ENCODE measurements at regions not wholly inside any gene's neighbourhood (a gene's known extent, or its start where the extent isn't known, plus 50 kb on each side); places are given as distances from the start of the nearest gene placed in this dataset.

GRCh38 chr10:90588222-90588621 lies 269.6 kb downstream of the HTR7 start:
- no peak for DNase-seq (ENCODE audit: low read depth in 2 of 2)

GRCh38 chr10:90589825-90590224 lies 268.0 kb downstream of the HTR7 start:
- no peak for DNase-seq (ENCODE audit: low read depth in 2 of 2)

GRCh38 chr10:90591629-90592028 lies 266.2 kb downstream of the HTR7 start:
- no peak for DNase-seq (ENCODE audit: low read depth in 2 of 2)

- no peak for DNase-seq (ENCODE audit: low read depth in 2 of 2)
Observed at GRCh38 chr10:90592638-90593302, 265.1 kb downstream of the HTR7 start.

DNA sequence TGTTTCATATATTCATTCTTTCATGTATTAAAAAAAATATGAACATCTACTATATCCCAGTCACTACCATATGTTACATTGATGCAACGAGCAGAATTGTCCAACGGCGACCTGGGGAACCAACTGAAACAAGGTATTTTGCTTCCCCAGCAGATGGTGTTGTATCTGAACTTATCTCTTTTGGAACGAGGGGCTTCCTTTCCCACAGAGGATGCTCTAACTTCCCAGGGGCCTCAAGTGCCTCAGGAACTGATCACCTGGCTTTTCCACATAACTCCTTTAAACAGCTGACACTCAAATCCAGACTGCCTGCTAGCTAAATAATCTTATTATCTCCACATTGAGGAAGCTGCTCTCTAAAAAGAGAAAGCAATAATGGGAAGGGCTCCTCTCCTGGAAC lies 259.3 kb downstream of the HTR7 start:
- no peak for DNase-seq (ENCODE audit: low read depth in 2 of 2)

DNA sequence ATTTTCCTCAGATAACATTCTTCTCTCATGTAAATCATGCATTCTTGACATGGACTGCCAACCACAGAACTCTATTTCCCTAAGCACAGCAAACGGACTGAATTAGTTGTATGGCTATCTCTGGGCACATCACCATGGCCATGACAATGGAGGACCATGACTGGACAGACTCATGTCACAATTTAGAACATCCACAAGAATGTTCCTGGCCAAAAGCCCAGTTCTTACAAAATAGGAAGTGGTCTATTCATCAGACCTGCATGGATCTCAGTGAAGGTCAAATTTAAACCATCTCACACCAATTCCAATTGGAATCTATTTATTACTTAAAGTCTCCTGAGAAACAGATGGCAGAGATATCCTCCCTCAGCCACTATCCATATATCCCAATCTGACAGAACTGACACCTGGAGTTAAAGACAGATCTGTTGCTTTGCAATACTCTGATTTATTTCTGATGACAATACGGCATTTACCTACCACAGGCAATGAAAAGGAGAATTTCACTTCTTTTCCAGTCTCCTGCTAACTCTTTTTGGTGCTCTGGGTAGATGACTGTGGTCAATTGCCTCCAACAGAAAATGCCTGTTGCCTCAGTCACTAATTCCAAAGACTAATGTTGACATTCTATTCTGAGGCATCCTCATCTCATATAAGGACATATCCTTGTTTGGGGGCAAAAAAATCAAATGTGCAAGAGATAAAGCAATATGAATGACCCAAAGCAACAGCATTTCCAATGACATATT lies 254.8 kb downstream of the HTR7 start:
- no peak for DNase-seq (ENCODE audit: low read depth in 2 of 2)

DNA sequence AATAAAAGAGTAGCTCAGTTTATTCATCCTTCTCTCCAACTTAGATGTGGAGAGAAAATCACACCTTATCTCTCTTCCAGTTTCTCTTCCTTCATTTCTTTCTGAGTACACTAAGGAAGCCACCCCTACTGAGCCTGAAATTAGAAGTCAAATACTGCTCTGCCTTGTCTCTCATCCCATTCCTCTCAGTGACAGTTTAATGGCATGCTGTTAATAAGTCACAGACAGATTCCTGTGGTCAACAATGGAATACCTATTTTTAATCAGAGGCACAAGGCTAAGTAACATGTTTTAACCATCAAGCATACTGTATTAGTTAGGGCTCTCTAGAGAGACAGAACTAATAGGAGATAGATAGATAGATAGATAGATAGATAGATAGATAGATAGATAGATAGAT lies 253.2 kb downstream of the HTR7 start:
- DNase-seq (ENCODE audit: low read depth in 2 of 2), result no peak

GRCh38 chr10:90605506-90605905 lies 252.3 kb downstream of the HTR7 start:
- no peak for DNase-seq (ENCODE audit: low read depth in 2 of 2)

DNA sequence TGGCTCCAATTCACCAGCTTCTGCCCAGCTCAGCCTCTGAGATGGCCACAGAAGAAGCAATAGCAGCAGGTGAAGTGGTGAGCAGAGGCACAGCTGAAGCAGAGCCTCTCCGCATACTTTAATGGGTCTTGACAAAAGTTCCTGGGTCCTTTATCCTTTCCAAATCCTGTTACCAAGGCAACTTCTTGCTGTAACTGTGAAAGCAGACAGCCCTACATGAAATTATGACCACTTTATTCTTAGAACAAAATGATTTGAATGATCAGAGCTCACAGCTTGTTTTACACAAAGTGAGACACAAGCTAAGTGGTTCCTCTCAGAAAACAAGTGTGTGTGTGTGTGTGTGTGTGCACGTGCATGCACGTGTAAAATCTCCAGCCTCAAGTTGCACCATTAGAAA lies 245.6 kb downstream of the HTR7 start:
- no peak for DNase-seq (ENCODE audit: low read depth in 2 of 2)

- no peak for DNase-seq (ENCODE audit: low read depth in 2 of 2)
Observed at GRCh38 chr10:90614631-90615030, 243.2 kb downstream of the HTR7 start.

- DNase-seq (ENCODE audit: low read depth in 2 of 2), result no peak
Observed at GRCh38 chr10:90621577-90621976, 236.3 kb downstream of the HTR7 start.

DNA sequence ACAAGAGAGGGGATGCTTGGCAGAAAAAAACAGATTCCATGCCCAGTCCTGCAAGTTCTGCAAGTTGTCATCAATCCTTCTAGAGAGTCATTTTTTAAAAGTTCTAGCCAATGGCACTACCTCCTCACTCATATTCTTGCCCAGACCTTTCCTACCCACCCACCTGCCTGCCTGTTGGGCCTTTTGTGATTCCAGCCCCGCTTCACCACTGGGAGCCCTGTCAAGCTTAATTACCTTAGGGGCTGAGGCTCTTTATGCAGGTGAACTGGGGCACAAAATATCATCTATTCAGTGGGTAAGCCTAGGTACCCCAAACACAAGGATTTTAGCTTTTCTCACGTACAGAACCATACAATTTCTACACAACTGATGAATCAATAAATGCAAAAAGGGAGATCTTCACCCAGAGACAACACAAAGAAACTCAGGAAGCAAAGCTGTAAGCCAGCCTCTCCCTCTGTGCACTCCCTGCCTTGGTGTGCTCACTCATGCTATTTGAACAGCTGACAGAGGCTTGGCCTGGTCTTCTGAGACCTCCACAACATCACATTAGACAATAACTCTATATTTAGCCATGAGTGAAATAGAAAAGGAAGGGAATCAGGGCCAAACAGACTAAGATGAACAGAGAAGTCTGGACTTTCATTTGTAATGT lies 222.6 kb downstream of the HTR7 start:
- DNase-seq (ENCODE audit: low read depth in 2 of 2), result no peak

DNA sequence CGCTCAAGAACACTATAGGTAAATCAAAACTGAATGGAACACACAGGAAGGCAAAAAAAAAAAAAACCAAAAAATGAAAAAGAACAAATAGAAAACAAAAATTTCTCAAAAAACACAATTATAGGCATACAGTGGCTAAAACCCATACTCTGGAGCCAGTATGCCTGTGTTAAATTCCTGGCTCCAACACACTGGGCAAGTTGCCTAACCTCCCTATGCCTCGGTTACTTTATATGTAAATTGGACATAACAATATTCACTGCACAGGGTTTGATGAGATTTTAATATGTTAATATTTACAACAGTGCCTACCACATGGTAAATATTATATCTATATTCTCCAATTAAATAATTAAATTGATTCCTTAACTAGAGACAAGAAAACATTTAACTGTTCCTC lies 217.1 kb downstream of the HTR7 start:
- no peak for DNase-seq (ENCODE audit: low read depth in 2 of 2)

DNA sequence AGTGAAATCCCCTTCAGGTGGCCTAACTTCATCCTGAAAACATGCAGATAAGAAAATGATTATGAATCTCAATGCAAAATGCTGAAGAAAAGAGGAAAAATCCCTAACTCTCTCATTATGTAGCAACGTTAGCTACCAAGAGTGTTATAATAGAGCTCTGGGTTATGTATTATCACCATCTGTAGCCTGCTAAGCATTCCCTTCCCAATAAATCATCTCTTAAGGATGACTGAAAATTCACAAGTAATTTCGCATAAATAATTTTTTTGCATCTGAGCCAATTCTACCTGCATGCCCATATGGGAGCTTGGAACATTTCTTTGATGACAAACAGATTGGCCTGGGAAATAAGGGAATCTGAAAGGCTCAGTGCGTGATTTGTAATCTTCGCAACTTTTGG lies 216.1 kb downstream of the HTR7 start:
- DNase-seq (ENCODE audit: low read depth in 2 of 2), result no peak

GRCh38 chr10:90642136-90642535 lies 215.7 kb downstream of the HTR7 start:
- no peak for DNase-seq (ENCODE audit: low read depth in 2 of 2)

- DNase-seq (ENCODE audit: low read depth in 2 of 2), result no peak
Observed at GRCh38 chr10:90642650-90643049, 215.2 kb downstream of the HTR7 start.

DNA sequence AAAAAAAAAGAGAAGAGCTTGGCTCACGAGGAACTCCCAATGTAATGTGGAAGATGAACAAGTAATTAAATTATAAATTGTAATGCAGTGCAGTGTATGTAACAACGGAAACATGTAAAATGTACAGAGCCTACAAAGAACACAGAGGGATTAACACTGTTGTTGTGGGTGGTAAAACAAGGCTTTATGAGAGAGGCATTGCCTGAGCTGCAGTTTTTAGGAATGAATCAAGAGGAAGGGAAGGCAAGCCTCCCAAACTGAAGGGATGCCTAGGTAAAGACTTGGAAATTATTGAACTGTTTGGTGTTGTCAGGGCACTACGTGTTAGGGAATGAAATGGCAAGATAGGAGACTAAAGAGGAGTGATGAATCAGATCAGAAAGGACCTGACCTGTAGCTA lies 213.7 kb downstream of the HTR7 start:
- no peak for DNase-seq (ENCODE audit: low read depth in 2 of 2)

DNA sequence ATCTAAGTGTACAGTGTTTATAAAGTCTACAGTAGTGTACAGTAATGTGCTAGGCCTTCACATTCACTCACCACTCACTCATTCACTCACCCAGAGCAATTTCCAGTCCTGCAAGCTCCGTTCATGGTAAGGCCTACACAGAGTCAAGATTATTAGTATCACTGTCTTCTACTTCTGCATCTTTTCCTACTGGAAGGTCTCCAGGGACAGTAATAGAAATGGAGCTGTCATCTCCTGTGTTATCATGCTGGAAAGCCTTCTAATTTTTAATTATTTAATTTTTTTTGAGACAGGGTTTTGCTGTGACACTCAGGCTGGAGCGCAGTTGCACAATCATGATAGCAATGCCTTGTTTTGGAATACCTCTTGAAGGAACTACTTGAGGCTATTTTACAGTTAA lies 207.0 kb downstream of the HTR7 start:
- no peak for DNase-seq (ENCODE audit: low read depth in 2 of 2)

GRCh38 chr10:90652519-90652918 lies 205.3 kb downstream of the HTR7 start:
- DNase-seq (ENCODE audit: low read depth in 2 of 2), result no peak

GRCh38 chr10:90658791-90659190 lies 199.0 kb downstream of the HTR7 start:
- DNase-seq (ENCODE audit: low read depth in 2 of 2), result no peak

DNA sequence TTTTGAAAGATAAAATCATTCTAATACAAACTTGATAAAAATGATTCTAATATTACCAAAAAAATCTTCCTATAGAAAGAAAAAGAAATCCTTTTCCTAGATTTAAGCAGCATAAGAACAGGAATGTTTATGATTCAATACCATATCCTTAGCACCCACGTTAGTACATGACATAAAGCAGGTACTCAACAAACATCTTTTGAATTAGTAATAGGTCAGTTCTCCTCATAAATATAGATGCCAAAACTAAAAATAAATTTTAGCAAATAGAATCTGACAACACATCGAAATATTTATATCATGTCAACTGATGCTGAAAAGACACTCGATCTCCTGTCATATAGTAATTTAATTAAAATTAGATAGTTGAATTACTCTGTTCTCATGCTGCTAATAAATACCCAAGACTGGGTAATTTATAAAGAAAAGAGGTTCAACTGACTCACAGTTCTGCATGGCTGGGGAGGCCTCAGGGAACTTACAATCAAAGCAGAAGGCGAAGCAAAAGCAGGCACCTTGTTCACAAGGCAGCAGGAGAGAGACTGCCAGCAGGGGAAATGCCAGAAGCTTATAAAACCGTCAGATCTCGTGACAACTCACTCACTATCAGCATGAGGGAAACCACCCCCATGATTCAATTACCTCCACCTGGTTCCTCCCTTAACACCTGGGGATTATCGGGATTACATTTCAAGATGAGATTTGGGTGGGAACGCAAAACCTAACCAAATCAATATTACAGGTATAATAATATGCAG lies 191.8 kb downstream of the HTR7 start:
- DNase-seq (ENCODE audit: low read depth in 2 of 2), result no peak

DNA sequence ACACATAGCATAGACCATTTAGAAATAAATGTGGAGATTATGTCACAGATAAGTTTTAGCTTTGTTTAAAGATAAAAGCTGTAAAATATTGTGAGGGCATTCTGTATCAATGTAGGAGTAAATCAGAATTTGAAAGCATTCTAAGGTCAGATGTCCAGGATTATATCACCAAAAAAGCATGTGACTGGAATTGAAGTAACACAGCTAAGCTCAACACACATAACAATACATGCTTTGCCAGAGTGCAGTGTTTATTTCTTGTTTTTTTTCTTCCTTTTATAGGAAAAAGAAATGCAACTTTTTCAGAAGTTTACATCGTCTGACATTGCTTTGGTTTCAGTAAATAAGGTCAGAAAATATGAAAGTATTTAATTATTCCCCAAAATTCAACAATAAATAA lies 183.4 kb downstream of the HTR7 start:
- DNase-seq (ENCODE audit: low read depth in 2 of 2), result no peak
